ENCODE measurements at regions not wholly inside any gene's neighbourhood (a gene's known extent, or its start where the extent isn't known, plus 50 kb on each side); places are given as distances from the start of the nearest gene placed in this dataset.

- no peak overlapping the region for H3K4me3 ChIP-seq
- 83 to 85% (median 83%) methylated on average over 4 of the region's 4 CpGs for WGBS, 3 donors
- H3K36me3 ChIP-seq = no peaks in the 10 kb centered on the region
- no peaks in the 10 kb centered on the region for H3K27me3 ChIP-seq
- no peak overlapping the region for H3K27ac ChIP-seq
- H3K9me3 ChIP-seq = no peaks in the 10 kb centered on the region
- no peaks in the 10 kb centered on the region for H3K4me1 ChIP-seq (ENCODE audit: insufficient read depth)
- intact Hi-C loops (cut with DNase I) = no loop called here
- no peak for DNase-seq
- TF ChIP-seq EP300 (IDR thresholded peaks at IDR 0.05) (no peak), POLR2A (IDR thresholded peaks at IDR 0.05) (no peak), CTCF (IDR thresholded peaks at IDR 0.05) (no peak)
Observed at GRCh38 chr2:238646803-238647202, 201.1 kb upstream of the TWIST2 start.

GRCh38 chr2:238649123-238649522 lies 198.8 kb upstream of the TWIST2 start:
- H3K9me3 ChIP-seq = no peaks in the 10 kb centered on the region
- 61 to 70% (median 61%) methylated on average over 7 of the region's 7 CpGs for WGBS, 3 donors
- no peak overlapping the region for H3K27ac ChIP-seq
- H3K4me3 ChIP-seq = no peak overlapping the region
- H3K4me1 ChIP-seq (ENCODE audit: insufficient read depth) = no peaks in the 10 kb centered on the region
- H3K27me3 ChIP-seq = no peaks in the 10 kb centered on the region
- intact Hi-C loops (cut with DNase I) = no loop called here
- no peak for DNase-seq
- TF ChIP-seq CTCF (IDR thresholded peaks at IDR 0.05) = no peak
- no peak for TF ChIP-seq EP300 (IDR thresholded peaks at IDR 0.05)
- no peaks in the 10 kb centered on the region for H3K36me3 ChIP-seq

GRCh38 chr2:238649936-238650518 lies 197.9 kb upstream of the TWIST2 start:
- no peak for DNase-seq
- Histone ChIP-seq H3K4me3 (no peak overlapping the region), H3K9me3 (no peaks in the 10 kb centered on the region), H3K4me1 (ENCODE audit: insufficient read depth) (no peaks in the 10 kb centered on the region), H3K27me3 (no peaks in the 10 kb centered on the region), H3K27ac (no peak overlapping the region), H3K36me3 (no peaks in the 10 kb centered on the region)
- WGBS, 3 donors = 91 to 95% (median 93%) methylated on average over 10 of the region's 10 CpGs
- no peak for TF ChIP-seq EP300 (IDR thresholded peaks at IDR 0.05)
- no peak for TF ChIP-seq POLR2A (IDR thresholded peaks at IDR 0.05)
- intact Hi-C loops (cut with DNase I) = no loop called here

- Histone ChIP-seq H3K36me3 (no peaks in the 10 kb centered on the region), H3K27ac (no peak overlapping the region), H3K27me3 (no peaks in the 10 kb centered on the region), H3K4me1 (ENCODE audit: insufficient read depth) (no peaks in the 10 kb centered on the region), H3K4me3 (no peak overlapping the region), H3K9me3 (no peaks in the 10 kb centered on the region)
- 80 to 93% (median 92%) methylated on average over 5 of the region's 5 CpGs for WGBS, 3 donors
- no peak for DNase-seq
- TF ChIP-seq POLR2A (IDR thresholded peaks at IDR 0.05) = no peak
- TF ChIP-seq EP300 (IDR thresholded peaks at IDR 0.05) = no peak
- no peak for TF ChIP-seq CTCF (IDR thresholded peaks at IDR 0.05)
- intact Hi-C loops (cut with DNase I) = no loop called here
Observed at GRCh38 chr2:238650536-238650935, 197.3 kb upstream of the TWIST2 start.

GRCh38 chr2:238651306-238652052 lies 196.4 kb upstream of the TWIST2 start:
- Histone ChIP-seq H3K36me3 (no peaks in the 10 kb centered on the region), H3K4me1 (ENCODE audit: insufficient read depth) (no peaks in the 10 kb centered on the region), H3K27me3 (no peaks in the 10 kb centered on the region), H3K27ac (no peak overlapping the region), H3K9me3 (no peaks in the 10 kb centered on the region), H3K4me3 (no peak overlapping the region)
- DNase-seq = no peak
- TF ChIP-seq EP300 (IDR thresholded peaks at IDR 0.05) (no peak), POLR2A (IDR thresholded peaks at IDR 0.05) (no peak), CTCF (IDR thresholded peaks at IDR 0.05) (no peak)
- intact Hi-C loops (cut with DNase I) = no loop called here
- WGBS, 3 donors = 74 to 84% (median 79%) methylated on average over 5 of the region's 5 CpGs

Measured in ovary (tissue), 7 donors.